ENCODE measurements at regions not wholly inside any gene's neighbourhood (a gene's known extent, or its start where the extent isn't known, plus 50 kb on each side); places are given as distances from the start of the nearest gene placed in this dataset.

DNA sequence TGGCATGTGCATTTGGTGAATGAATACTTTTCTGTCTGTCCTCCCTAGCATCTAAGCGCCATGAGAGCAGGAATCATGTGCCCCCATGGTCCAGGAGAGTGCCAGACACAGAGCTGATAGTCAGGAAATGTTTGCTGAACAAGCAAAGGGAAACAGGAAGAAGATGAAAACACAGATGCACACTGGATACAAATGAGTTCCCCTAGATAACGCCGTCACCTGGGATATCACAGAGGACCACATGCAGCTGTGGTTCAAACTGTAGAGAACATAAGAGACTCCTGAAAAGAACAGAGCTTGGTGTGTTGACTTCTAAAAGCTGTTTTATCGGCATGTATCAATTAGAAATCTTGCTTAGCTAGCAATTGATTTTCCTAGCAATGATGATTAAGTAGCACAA lies 293.7 kb downstream of the BTBD3 start:
- TF ChIP-seq, protein P1, sequence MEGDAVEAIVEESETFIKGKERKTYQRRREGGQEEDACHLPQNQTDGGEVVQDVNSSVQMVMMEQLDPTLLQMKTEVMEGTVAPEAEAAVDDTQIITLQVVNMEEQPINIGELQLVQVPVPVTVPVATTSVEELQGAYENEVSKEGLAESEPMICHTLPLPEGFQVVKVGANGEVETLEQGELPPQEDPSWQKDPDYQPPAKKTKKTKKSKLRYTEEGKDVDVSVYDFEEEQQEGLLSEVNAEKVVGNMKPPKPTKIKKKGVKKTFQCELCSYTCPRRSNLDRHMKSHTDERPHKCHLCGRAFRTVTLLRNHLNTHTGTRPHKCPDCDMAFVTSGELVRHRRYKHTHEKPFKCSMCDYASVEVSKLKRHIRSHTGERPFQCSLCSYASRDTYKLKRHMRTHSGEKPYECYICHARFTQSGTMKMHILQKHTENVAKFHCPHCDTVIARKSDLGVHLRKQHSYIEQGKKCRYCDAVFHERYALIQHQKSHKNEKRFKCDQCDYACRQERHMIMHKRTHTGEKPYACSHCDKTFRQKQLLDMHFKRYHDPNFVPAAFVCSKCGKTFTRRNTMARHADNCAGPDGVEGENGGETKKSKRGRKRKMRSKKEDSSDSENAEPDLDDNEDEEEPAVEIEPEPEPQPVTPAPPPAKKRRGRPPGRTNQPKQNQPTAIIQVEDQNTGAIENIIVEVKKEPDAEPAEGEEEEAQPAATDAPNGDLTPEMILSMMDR (conservative IDR thresholded peaks at IDR 0.05; ENCODE audit: low read length) = no peak
- H3K4me3 ChIP-seq (ENCODE audit: low read length) = no peak overlapping the region
- DNase-seq (ENCODE audit: low read depth) = no peak

DNA sequence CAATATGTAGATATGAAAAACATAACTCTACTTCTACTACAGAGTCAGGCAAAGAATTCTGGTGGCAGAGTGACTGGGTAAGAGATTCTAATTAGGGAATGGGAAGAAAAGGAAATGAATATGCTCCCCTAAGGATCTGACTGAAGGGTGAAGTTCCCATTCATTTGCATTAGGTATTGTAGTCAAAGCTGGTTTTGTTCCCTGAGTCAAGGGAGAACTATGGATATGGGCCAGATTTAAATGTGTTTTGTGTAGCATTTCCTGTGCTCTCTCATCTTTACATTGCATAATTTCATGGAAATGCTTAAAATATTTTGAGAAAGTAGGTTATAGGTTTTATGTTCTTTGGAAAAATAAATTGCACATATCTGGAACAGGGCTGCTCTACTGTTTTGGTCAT lies 299.7 kb downstream of the BTBD3 start:
- H3K4me3 ChIP-seq (ENCODE audit: low read length) = no peak overlapping the region
- DNase-seq (ENCODE audit: low read depth) = no peak
- TF ChIP-seq, protein P1 (conservative IDR thresholded peaks at IDR 0.05; ENCODE audit: low read length) = no peak

DNA sequence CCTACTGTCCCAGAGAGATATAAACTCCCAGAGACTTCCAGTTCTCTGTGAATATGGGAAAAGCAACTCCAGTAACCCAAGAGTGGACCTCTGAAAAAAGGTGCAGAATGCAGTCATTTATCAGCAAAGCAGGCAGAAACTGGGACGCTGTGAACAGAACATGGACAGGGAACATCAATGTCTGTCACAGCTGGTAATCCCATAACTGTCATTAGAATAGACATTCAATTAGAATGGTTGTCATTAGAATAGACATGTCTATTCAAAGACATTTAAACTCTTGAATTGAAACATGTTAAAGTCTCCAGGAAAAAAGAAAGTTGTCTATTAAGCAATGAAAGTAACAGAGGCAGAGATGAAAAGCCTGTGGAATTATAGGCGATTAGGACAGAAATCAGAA lies 302.1 kb downstream of the BTBD3 start:
- no peak for DNase-seq (ENCODE audit: low read depth)
- TF ChIP-seq, protein P1 (conservative IDR thresholded peaks at IDR 0.05; ENCODE audit: low read length) = no peak
- no peak overlapping the region for H3K4me3 ChIP-seq (ENCODE audit: low read length)

DNA sequence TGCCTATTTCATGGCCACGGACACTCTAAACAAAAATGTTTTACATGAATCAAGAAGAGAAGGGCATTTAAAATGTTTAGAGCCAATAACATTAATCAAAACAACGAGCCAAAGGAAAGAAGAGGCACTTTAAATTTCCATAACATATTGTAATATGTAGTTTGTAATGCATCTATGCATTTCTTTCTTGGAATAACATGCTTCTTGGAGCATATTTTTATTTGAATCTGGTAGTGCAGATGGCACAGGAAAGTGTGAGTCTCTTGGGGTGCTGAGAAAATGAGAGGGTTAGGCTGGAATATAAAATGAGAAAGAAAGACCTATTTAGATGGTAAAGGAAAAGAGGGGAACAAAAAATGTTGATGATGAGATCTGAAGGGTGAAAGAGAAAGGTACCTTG lies 305.4 kb downstream of the BTBD3 start:
- TF ChIP-seq, protein P1 (conservative IDR thresholded peaks at IDR 0.05; ENCODE audit: low read length) = no peak
- no peak for DNase-seq (ENCODE audit: low read depth)
- no peak overlapping the region for H3K4me3 ChIP-seq (ENCODE audit: low read length)

DNA sequence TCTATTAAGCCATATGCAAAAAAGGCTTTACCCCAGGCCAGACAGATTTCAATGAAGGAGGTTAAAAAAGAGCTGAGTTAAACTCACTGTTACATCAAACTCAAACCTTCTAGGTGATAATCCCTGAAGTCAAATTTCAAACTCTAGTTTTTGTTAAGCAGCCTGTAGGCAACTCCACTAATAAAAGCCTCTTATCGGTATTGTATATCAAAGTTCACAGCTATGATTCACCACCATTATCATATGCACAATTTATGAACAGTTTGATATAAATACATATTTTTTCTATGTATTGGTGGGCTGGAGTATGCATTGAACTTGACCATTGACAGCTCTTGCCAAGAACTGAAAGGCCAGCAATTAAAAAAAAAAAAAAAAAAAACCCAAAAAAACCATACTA lies 308.2 kb downstream of the BTBD3 start:
- no peak overlapping the region for H3K4me3 ChIP-seq (ENCODE audit: low read length)
- DNase-seq (ENCODE audit: low read depth) = no peak
- TF ChIP-seq, protein P1 (conservative IDR thresholded peaks at IDR 0.05; ENCODE audit: low read length) = no peak

DNA sequence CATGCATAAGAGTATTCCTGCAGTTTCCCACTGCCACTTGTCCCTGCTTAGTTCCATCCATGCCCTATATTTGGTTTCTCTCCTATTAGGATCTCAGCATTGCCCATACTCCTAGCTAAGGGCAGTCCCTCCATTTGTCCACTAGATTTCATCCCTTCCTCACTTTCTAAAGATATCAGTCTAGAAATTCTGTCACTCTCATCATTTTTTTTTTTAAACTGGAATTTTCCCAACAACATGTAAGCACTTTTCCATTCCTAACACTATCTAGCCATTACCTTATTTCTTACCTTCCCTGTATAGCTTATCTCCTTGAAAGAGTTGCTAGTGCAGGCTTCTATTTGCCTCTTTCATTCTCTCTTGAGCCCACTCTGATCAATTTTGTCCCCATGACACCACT lies 312.2 kb downstream of the BTBD3 start:
- no peak for DNase-seq (ENCODE audit: low read depth)
- TF ChIP-seq, protein P1 (conservative IDR thresholded peaks at IDR 0.05; ENCODE audit: low read length) = no peak
- no peak overlapping the region for H3K4me3 ChIP-seq (ENCODE audit: low read length)

DNA sequence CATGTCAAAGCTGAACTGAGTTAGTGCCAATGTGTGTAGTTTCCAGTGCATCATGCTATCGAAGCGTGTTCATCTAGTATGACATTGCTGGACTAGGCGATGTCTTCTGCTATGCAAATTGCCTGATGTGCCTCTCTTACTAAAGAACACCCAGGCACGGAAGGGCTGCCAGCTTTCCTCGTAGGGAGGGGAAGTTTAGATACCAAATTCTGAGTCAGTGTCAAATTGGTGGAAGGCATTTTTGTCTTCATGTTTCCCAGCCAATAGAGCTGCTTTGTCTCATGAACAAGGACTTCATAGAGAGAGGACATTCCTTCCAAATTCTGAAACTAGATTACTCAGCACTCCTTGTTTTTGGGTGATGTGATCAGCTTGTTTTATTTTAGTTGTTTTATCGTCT lies 320.1 kb downstream of the BTBD3 start:
- peak; percentile 45 for DNase-seq (ENCODE audit: low read depth)
- no peak overlapping the region for H3K4me3 ChIP-seq (ENCODE audit: low read length)
- TF ChIP-seq, protein P1 (conservative IDR thresholded peaks at IDR 0.05; ENCODE audit: low read length) = no peak
